Transverse colon (tissue), 4 donors: ENCODE measurements at regions not wholly inside any gene's neighbourhood (a gene's known extent, or its start where the extent isn't known, plus 50 kb on each side); places are given as distances from the start of the nearest gene placed in this dataset.

Experiments
- POLR2A ChIP-seq: fragments of 450-650 bp; IDR thresholded peaks from one replicate; pipeline ENCODE4 v1.6.1; 2016; ENCODE audit warnings: antibody characterized with exemption, mild to moderate bottlenecking, moderate library complexity
- POLR2AphosphoS5 ChIP-seq, 3 donors: sonication (generic); formaldehyde crosslinking; IDR thresholded peaks; one replicate each; pipeline ENCODE4 v1.6.1; 2016; ENCODE audit warnings: antibody characterized with exemption in 3 of 3
- TF ChIP-seq, protein P1 (sequence below), 5 experiments: fragments of 200-600 bp in 3 of 5; fragments of 450-650 bp in 2 of 5; sonication (generic) in 3 of 5; IDR thresholded peaks; 1 replicate in 2 of 5; 2 replicates in 3 of 5; pipeline ENCODE4 v1.5.1; 2016 to 2017; ENCODE audit warnings: antibody characterized with exemption in 5 of 5, inconsistent platforms in 3 of 5, mild to moderate bottlenecking in 2 of 5, moderate library complexity in 1 of 5

DNA sequence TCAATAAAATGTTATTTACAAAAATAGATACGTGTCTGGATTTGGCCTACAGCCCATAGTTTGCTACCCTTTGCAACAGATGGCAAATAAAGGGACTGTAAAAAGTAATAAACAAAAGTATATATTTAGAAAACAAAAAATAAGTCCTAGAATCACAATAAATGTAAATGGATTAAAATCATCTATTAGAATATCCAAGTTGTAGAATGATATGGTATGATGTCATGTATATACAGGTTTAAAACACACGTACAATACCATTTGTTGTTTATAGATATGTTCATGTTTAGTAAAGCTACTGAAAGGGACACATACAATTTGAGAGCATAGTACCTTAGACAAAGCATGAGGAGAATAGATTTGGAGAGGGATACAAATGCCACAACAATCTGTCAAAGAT lies 219.5 kb downstream of the BCL11B start:
- TF ChIP-seq POLR2AphosphoS5 (IDR thresholded peaks at IDR 0.05) (no peak), POLR2A (no peak)
- TF ChIP-seq, protein P1, sequence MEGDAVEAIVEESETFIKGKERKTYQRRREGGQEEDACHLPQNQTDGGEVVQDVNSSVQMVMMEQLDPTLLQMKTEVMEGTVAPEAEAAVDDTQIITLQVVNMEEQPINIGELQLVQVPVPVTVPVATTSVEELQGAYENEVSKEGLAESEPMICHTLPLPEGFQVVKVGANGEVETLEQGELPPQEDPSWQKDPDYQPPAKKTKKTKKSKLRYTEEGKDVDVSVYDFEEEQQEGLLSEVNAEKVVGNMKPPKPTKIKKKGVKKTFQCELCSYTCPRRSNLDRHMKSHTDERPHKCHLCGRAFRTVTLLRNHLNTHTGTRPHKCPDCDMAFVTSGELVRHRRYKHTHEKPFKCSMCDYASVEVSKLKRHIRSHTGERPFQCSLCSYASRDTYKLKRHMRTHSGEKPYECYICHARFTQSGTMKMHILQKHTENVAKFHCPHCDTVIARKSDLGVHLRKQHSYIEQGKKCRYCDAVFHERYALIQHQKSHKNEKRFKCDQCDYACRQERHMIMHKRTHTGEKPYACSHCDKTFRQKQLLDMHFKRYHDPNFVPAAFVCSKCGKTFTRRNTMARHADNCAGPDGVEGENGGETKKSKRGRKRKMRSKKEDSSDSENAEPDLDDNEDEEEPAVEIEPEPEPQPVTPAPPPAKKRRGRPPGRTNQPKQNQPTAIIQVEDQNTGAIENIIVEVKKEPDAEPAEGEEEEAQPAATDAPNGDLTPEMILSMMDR (IDR thresholded peaks at IDR 0.05), result no peak
